Hepatocyte (in vitro differentiated cells): ENCODE measurements at regions not wholly inside any gene's neighbourhood (a gene's known extent, or its start where the extent isn't known, plus 50 kb on each side); places are given as distances from the start of the nearest gene placed in this dataset.

Experiments used
- DNase-seq: peaks from one replicate; pipeline ENCODE4 v3.0.0-alpha.2; 2016; ENCODE audit warnings: low spot score
- H2AFZ ChIP-seq: fragments of 200-600 bp; sonication (generic); 2 replicates; pipeline ENCODE4 v1.6.0; 2016; ENCODE audit warnings: antibody characterized with exemption, mild to moderate bottlenecking
- H3K27ac ChIP-seq: fragments of 200-600 bp; sonication (generic); 2 replicates; pipeline ENCODE4 v1.5.1; 2016; ENCODE audit warnings: mild to moderate bottlenecking
- H3K27me3 ChIP-seq: fragments of 200-600 bp; sonication (generic); 2 replicates; pipeline ENCODE4 v1.6.1; 2016
- H3K36me3 ChIP-seq: fragments of 200-600 bp; sonication (generic); replicated peaks from 2 replicates; pipeline ENCODE4 v1.5.1; 2016; ENCODE audit warnings: low read depth; ENCODE audit not compliant: insufficient read depth
- H3K4me1 ChIP-seq: fragments of 200-600 bp; sonication (generic); 2 replicates; pipeline ENCODE4 v1.5.1; 2016; ENCODE audit warnings: mild to moderate bottlenecking, moderate library complexity; ENCODE audit not compliant: insufficient read depth
- H3K4me2 ChIP-seq: fragments of 200-600 bp; sonication (generic); 2 replicates; pipeline ENCODE4 v1.6.0; 2016
- H3K4me3 ChIP-seq: fragments of 200-600 bp; sonication (generic); 2 replicates; pipeline ENCODE4 v1.5.1; 2016; ENCODE audit warnings: mild to moderate bottlenecking
- H3K79me2 ChIP-seq: fragments of 200-600 bp; sonication (generic); 2 replicates; pipeline ENCODE4 v1.6.0; 2017; ENCODE audit warnings: mild to moderate bottlenecking
- H3K9me2 ChIP-seq: fragments of 200-600 bp; sonication (generic); replicated peaks from 2 replicates; pipeline ENCODE4 v1.6.0; 2017; ENCODE audit warnings: mild to moderate bottlenecking; ENCODE audit not compliant: insufficient read depth
- H3K9me3 ChIP-seq: fragments of 200-600 bp; sonication (generic); 2 replicates; pipeline ENCODE4 v1.5.1; 2016; ENCODE audit warnings: low read depth, mild to moderate bottlenecking
- H4K20me1 ChIP-seq: fragments of 200-600 bp; sonication (generic); 2 replicates; pipeline ENCODE4 v1.6.0; 2016; ENCODE audit warnings: mild to moderate bottlenecking; ENCODE audit not compliant: insufficient read depth, poor library complexity, severe bottlenecking
- EZH2 ChIP-seq: fragments of 200-600 bp; sonication (generic); IDR thresholded peaks from 2 replicates; pipeline ENCODE4 v1.6.1; 2016; ENCODE audit warnings: antibody characterized with exemption, mild to moderate bottlenecking, borderline replicate concordance
- EZH2phosphoT487 ChIP-seq: fragments of 200-600 bp; sonication (generic); IDR thresholded peaks from one replicate; pipeline ENCODE4 v1.6.1; 2018; ENCODE audit warnings: antibody characterized with exemption, mild to moderate bottlenecking, low read depth, moderate library complexity; ENCODE audit not compliant: unreplicated experiment, severe bottlenecking
- WGBS: methylation state at CpG from one replicate; pipeline ENCODE4 v1.1.6; 2016; ENCODE audit warnings: low lambda C conversion rate; ENCODE audit errors: missing lambda C conversion rate; 5-methylcytosine and 5-hydroxymethylcytosine counted together
- TF ChIP-seq, protein P1 (sequence below): fragments of 200-600 bp; sonication (generic); IDR thresholded peaks from 2 replicates; pipeline ENCODE4 v1.5.1; 2016; ENCODE audit warnings: antibody characterized with exemption, mild to moderate bottlenecking; ENCODE audit not compliant: poor library complexity

DNA sequence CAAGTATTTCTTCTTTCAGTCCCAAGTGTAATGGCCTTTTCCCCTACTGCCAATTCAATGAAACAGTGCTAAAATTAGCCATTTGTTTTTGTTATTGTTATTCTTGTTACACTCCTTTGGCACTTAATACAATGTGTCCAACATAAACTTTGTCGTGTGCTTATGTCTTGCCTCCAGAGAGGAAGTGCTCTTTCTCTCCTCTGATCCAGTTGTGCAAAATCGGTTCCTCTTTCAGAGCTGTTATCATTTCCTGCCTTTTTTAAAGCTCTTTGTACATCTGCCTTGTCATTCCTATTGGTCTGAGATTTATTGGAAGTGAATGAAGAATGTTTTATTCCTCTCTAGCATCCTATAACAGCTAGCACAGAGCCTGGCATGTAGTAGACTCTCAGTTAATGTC lies 623.2 kb upstream of the ID2 start:
- no peak overlapping the region for H3K27ac ChIP-seq
- TF ChIP-seq EZH2phosphoT487 (no peak), EZH2 (no peak)
- TF ChIP-seq, protein P1, sequence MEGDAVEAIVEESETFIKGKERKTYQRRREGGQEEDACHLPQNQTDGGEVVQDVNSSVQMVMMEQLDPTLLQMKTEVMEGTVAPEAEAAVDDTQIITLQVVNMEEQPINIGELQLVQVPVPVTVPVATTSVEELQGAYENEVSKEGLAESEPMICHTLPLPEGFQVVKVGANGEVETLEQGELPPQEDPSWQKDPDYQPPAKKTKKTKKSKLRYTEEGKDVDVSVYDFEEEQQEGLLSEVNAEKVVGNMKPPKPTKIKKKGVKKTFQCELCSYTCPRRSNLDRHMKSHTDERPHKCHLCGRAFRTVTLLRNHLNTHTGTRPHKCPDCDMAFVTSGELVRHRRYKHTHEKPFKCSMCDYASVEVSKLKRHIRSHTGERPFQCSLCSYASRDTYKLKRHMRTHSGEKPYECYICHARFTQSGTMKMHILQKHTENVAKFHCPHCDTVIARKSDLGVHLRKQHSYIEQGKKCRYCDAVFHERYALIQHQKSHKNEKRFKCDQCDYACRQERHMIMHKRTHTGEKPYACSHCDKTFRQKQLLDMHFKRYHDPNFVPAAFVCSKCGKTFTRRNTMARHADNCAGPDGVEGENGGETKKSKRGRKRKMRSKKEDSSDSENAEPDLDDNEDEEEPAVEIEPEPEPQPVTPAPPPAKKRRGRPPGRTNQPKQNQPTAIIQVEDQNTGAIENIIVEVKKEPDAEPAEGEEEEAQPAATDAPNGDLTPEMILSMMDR: no peak
- H3K9me3 ChIP-seq: no peaks in the 10 kb centered on the region
- H3K4me3 ChIP-seq: no peak overlapping the region
- H3K36me3 ChIP-seq: no peaks in the 10 kb centered on the region
- WGBS: 75% methylated on average over 2 of the region's 2 CpGs
- H4K20me1 ChIP-seq: no peaks in the 10 kb centered on the region
- DNase-seq: no peak
- H3K27me3 ChIP-seq: no peaks in the 10 kb centered on the region
- no peaks in the 10 kb centered on the region for H3K79me2 ChIP-seq
- no peak overlapping the region for H2AFZ ChIP-seq
- H3K4me2 ChIP-seq: no peak overlapping the region
- H3K4me1 ChIP-seq: no peaks in the 10 kb centered on the region
- H3K9me2 ChIP-seq: no peaks in the 10 kb centered on the region

DNA sequence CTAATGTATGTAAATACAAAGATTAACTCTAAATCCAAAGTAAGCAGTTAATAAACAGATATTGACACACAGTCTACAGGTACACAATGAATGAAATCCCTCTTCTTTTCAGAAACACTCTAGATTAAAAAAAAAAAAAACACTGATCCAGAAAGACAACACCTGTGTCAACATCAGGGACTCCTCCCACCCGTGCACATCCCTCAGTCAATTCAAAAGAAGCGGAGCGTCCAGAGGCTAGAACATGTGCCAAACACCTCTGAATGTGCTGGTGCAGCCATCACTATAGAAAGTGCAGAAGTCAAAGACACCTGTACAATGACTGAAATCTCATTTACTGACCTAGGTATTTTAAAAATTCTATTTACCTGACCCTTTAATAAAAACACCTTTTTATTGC lies 622.6 kb upstream of the ID2 start:
- H3K36me3 ChIP-seq: no peaks in the 10 kb centered on the region
- H3K9me3 ChIP-seq: no peaks in the 10 kb centered on the region
- H3K79me2 ChIP-seq: no peaks in the 10 kb centered on the region
- no peak overlapping the region for H3K27ac ChIP-seq
- 65% methylated on average over 3 of the region's 3 CpGs for whole genome bisulfite sequencing
- H3K4me1 ChIP-seq: no peaks in the 10 kb centered on the region
- TF ChIP-seq, protein P1: no peak
- TF ChIP-seq EZH2 (no peak), EZH2phosphoT487 (no peak)
- no peaks in the 10 kb centered on the region for H3K9me2 ChIP-seq
- no peak for DNase-seq
- H4K20me1 ChIP-seq: no peaks in the 10 kb centered on the region
- no peaks in the 10 kb centered on the region for H3K27me3 ChIP-seq
- no peak overlapping the region for H3K4me3 ChIP-seq
- H2AFZ ChIP-seq: no peak overlapping the region
- no peak overlapping the region for H3K4me2 ChIP-seq

DNA sequence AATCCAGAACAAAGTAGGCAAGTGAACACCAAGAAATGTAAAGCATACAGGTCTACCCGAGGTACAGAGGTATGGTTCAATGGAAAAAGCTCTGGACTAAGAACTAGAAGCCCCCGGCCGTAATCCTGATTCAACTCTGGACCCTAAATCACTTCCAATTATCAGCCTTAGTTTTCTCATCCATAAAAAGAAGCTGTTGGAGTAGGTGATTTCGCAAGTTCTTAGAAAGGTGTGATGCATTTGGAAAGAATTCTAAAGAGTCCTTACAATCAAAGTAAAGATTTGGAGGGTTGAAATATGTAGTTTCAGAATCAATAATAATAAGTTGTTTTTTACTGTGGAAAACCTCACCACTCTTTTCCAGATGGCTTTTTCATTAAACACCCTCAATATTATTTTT lies 622.1 kb upstream of the ID2 start:
- Histone ChIP-seq H3K9me3 (no peaks in the 10 kb centered on the region), H3K9me2 (no peaks in the 10 kb centered on the region), H3K27ac (no peak overlapping the region), H3K4me2 (no peak overlapping the region), H3K4me1 (no peaks in the 10 kb centered on the region), H2AFZ (no peak overlapping the region), H3K79me2 (no peaks in the 10 kb centered on the region), H3K4me3 (no peak overlapping the region), H4K20me1 (no peaks in the 10 kb centered on the region), H3K27me3 (no peaks in the 10 kb centered on the region), H3K36me3 (no peaks in the 10 kb centered on the region)
- no peak for TF ChIP-seq EZH2
- TF ChIP-seq, protein P1: no peak
- TF ChIP-seq EZH2phosphoT487: no peak
- DNase-seq: no peak
- WGBS: 67% methylated on average over 4 of the region's 4 CpGs

DNA sequence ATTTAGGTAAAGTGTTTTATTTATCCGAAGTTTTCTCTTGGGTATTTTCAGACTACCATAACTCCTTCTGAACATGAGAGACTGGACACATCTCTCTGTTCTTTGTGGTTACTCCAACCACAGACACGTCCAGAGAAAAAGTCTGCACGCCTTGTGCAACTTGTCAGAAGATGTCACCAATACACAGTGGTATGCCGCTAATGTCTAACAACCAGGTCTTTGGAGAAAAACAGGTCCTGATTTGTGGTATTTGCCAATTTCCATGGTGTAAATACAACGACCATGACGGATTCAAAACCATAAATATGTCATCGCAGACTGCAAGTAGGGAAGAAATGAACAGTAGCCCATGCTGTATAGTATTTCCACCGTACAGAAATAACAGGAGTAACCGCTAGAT lies 620.6 kb upstream of the ID2 start:
- H3K27ac ChIP-seq: no peak overlapping the region
- no peaks in the 10 kb centered on the region for H3K27me3 ChIP-seq
- TF ChIP-seq EZH2phosphoT487: no peak
- TF ChIP-seq EZH2: no peak
- TF ChIP-seq, protein P1: no peak
- H3K79me2 ChIP-seq: no peaks in the 10 kb centered on the region
- H2AFZ ChIP-seq: no peak overlapping the region
- no peak for DNase-seq
- no peak overlapping the region for H3K4me2 ChIP-seq
- no peaks in the 10 kb centered on the region for H3K9me2 ChIP-seq
- WGBS: 87% methylated on average over 9 of the region's 9 CpGs
- H3K4me3 ChIP-seq: no peak overlapping the region
- no peaks in the 10 kb centered on the region for H3K9me3 ChIP-seq
- H3K36me3 ChIP-seq: no peaks in the 10 kb centered on the region
- no peaks in the 10 kb centered on the region for H4K20me1 ChIP-seq
- no peaks in the 10 kb centered on the region for H3K4me1 ChIP-seq
